H9 (cell line): ENCODE measurements at regions not wholly inside any gene's neighbourhood (a gene's known extent, or its start where the extent isn't known, plus 50 kb on each side); places are given as distances from the start of the nearest gene placed in this dataset.
A peak's percentile ranks its signal among the peaks of the same experiment; 100 is the strongest.

Experiments
- DNase-seq: peaks from one replicate; pipeline ENCODE4 v3.0.0-alpha.2; 2017
- H2AFZ ChIP-seq: one replicate; pipeline ENCODE4 v1.6.1; 2013; ENCODE audit warnings: mild to moderate bottlenecking, low read length, control low read depth, moderate library complexity
- H2AK5ac ChIP-seq: 2 replicates; pipeline ENCODE4 v1.6.1; 2013; ENCODE audit warnings: low read length, control low read depth, mixed read lengths; ENCODE audit not compliant: insufficient read length
- H2BK120ac ChIP-seq: one replicate; pipeline ENCODE4 v1.6.1; 2013; ENCODE audit warnings: low read depth, mild to moderate bottlenecking, low read length, control low read depth, inconsistent platforms; ENCODE audit not compliant: poor library complexity, severe bottlenecking
- H2BK12ac ChIP-seq: 2 replicates; pipeline ENCODE4 v1.6.1; 2013; ENCODE audit warnings: low read length, control low read depth, mixed read lengths, low read depth; ENCODE audit not compliant: insufficient read length
- H2BK15ac ChIP-seq: 2 replicates; pipeline ENCODE4 v1.6.1; 2013; ENCODE audit warnings: low read depth, low read length, control low read depth
- H2BK20ac ChIP-seq: one replicate; pipeline ENCODE4 v1.6.1; 2013; ENCODE audit warnings: low read depth, mild to moderate bottlenecking, low read length, control low read depth, inconsistent platforms; ENCODE audit not compliant: poor library complexity, severe bottlenecking
- H2BK5ac ChIP-seq: 2 replicates; pipeline ENCODE4 v1.6.1; 2013; ENCODE audit warnings: low read length, control low read depth, mixed read lengths; ENCODE audit not compliant: insufficient read length
- H3K14ac ChIP-seq: 2 replicates; pipeline ENCODE4 v1.6.1; 2013; ENCODE audit warnings: low read length, control low read depth; ENCODE audit not compliant: insufficient read depth
- H3K18ac ChIP-seq: 2 replicates; pipeline ENCODE4 v1.6.1; 2013; ENCODE audit warnings: low read depth, mild to moderate bottlenecking, mixed read lengths, low read length, control low read depth; ENCODE audit not compliant: insufficient read length
- H3K23ac ChIP-seq: 2 replicates; pipeline ENCODE4 v1.6.1; 2013; ENCODE audit warnings: low read length, control low read depth, mixed read lengths, low read depth; ENCODE audit not compliant: insufficient read length
- H3K23me2 ChIP-seq: 2 replicates; pipeline ENCODE4 v1.6.1; 2013; ENCODE audit warnings: low read depth, mild to moderate bottlenecking, mixed read lengths, low read length, control low read depth; ENCODE audit not compliant: insufficient read length, poor library complexity, severe bottlenecking
- H3K27ac ChIP-seq: 2 replicates; pipeline ENCODE4 v1.5.1; 2013; ENCODE audit warnings: low read length, control low read depth, mixed read lengths, low read depth; ENCODE audit not compliant: insufficient read length
- H3K27me3 ChIP-seq: 2 replicates; pipeline ENCODE4 v1.6.1; 2013; ENCODE audit warnings: low read length, control low read depth, inconsistent platforms; ENCODE audit not compliant: insufficient read depth
- H3K4ac ChIP-seq: 2 replicates; pipeline ENCODE4 v1.6.1; 2013; ENCODE audit warnings: low read depth, mild to moderate bottlenecking, control low read depth, inconsistent platforms, low read length, moderate library complexity
- H3K4me1 ChIP-seq: 2 replicates; pipeline ENCODE4 v1.6.1; 2013; ENCODE audit warnings: low read length, control low read depth, inconsistent platforms; ENCODE audit not compliant: insufficient read depth
- H3K4me2 ChIP-seq: 2 replicates; pipeline ENCODE4 v1.6.1; 2013; ENCODE audit warnings: low read length, control low read depth, mixed read lengths; ENCODE audit not compliant: insufficient read length, insufficient read depth
- H3K56ac ChIP-seq: 2 replicates; pipeline ENCODE4 v1.6.1; 2013; ENCODE audit warnings: low read depth, mild to moderate bottlenecking, mixed read lengths, low read length, control low read depth; ENCODE audit not compliant: insufficient read length
- H3K79me1 ChIP-seq: 2 replicates; pipeline ENCODE4 v1.6.1; 2013; ENCODE audit warnings: low read depth, mild to moderate bottlenecking, moderate library complexity, low read length, control low read depth, inconsistent platforms; ENCODE audit not compliant: insufficient read depth, poor library complexity, severe bottlenecking
- H3K79me2 ChIP-seq: 2 replicates; pipeline ENCODE4 v1.6.1; 2013; ENCODE audit warnings: low read length, control low read depth, inconsistent platforms; ENCODE audit not compliant: insufficient read depth
- H3K9ac ChIP-seq: 2 replicates; pipeline ENCODE4 v1.6.1; 2013; ENCODE audit warnings: low read length, control low read depth, mixed read lengths; ENCODE audit not compliant: insufficient read length; ENCODE audit errors: extremely low read depth
- H3K9me3 ChIP-seq: one replicate; pipeline ENCODE4 v1.6.1; 2013; ENCODE audit warnings: low read depth, low read length, inconsistent platforms; ENCODE audit not compliant: control insufficient read depth
- H3T11ph ChIP-seq: one replicate; pipeline ENCODE4 v1.6.1; 2013; ENCODE audit warnings: mild to moderate bottlenecking, low read length, control low read depth, inconsistent platforms
- H4K20me1 ChIP-seq: one replicate; pipeline ENCODE4 v1.6.1; 2013; ENCODE audit not compliant: control insufficient read depth, insufficient read length, insufficient read depth
- H4K5ac ChIP-seq: 2 replicates; pipeline ENCODE4 v1.6.1; 2013; ENCODE audit warnings: low read depth, mild to moderate bottlenecking, mixed read lengths, low read length, control low read depth; ENCODE audit not compliant: insufficient read length
- H4K8ac ChIP-seq: replicated peaks from 2 replicates; pipeline ENCODE4 v1.6.1; 2013; ENCODE audit warnings: low read length, control low read depth, mixed read lengths, low read depth; ENCODE audit not compliant: insufficient read length
- H4K91ac ChIP-seq: 2 replicates; pipeline ENCODE4 v1.6.1; 2013; ENCODE audit warnings: low read depth, mild to moderate bottlenecking, moderate library complexity, mixed read lengths, low read length, control low read depth; ENCODE audit not compliant: insufficient read length
- H3K27ac Mint-ChIP-seq, 3 experiments: 2 replicates in 2 of 3; 3 replicates in 1 of 3; pipeline ENCODE4 v1.8.0; 2020 to 2021; ENCODE audit warnings: mixed read lengths in 3 of 3, mild to moderate bottlenecking in 1 of 3, moderate library complexity in 1 of 3
- H3K27me3 Mint-ChIP-seq: 2 replicates; pipeline ENCODE4 v1.8.0; 2021; ENCODE audit warnings: low read depth, mild to moderate bottlenecking, moderate library complexity, mixed read lengths
- H3K36me3 Mint-ChIP-seq, 3 experiments: 2 replicates in 2 of 3; 3 replicates in 1 of 3; pipeline ENCODE4 v1.8.0; 2020 to 2021; ENCODE audit warnings: low read depth in 3 of 3, mixed read lengths in 3 of 3; ENCODE audit not compliant: insufficient read depth in 1 of 3
- H3K4me1 Mint-ChIP-seq, 2 experiments: 2 replicates each; pipeline ENCODE4 v1.8.0; 2020; ENCODE audit warnings: mixed read lengths in 2 of 2
- H3K4me3 Mint-ChIP-seq, 2 experiments: 2 replicates in 1 of 2; 3 replicates in 1 of 2; pipeline ENCODE4 v1.8.0; 2020 to 2021; ENCODE audit warnings: mild to moderate bottlenecking in 2 of 2, mixed read lengths in 2 of 2, moderate library complexity in 1 of 2
- H3K9me3 Mint-ChIP-seq, 2 experiments: 2 replicates in 1 of 2; 3 replicates in 1 of 2; pipeline ENCODE4 v1.8.0; 2020; ENCODE audit warnings: mild to moderate bottlenecking in 2 of 2, mixed read lengths in 2 of 2, moderate library complexity in 1 of 2
- WGBS: extraction: QIAGEN DNeasy Blood & Tissue Kit; methylation state at CpG from one replicate; pipeline ENCODE4 v1.1.7; 2013; ENCODE audit warnings: missing lambda C conversion rate, low lambda C conversion rate, mixed read lengths; ENCODE audit not compliant: insufficient read length; ENCODE audit errors: extremely low coverage; 5-methylcytosine and 5-hydroxymethylcytosine counted together
- TF ChIP-seq, protein P1 (sequence below): fragments of 200-600 bp; sonication (generic); conservative IDR thresholded peaks from 3 replicates; pipeline ENCODE4 v1.8.0; 2021; ENCODE audit warnings: antibody characterized with exemption, mild to moderate bottlenecking

DNA sequence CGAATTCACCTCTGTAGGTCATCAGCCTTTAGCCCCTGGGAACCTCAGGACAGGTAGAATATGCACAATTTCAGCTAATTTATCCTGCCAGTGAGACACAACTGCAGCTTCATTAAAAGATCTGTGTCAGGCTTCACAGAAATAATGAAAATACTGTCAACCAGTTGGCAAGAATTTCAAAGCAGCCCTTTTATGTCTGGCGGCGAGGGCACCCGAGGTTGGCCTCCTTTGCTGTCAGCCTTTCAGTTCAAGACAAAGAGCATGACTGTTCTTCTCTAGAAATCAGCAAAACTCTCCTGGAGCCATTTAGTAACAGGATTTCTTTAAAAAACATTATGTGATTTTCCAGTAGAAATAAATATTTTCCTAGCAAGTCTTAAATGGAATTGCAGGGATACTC lies 75.9 kb downstream of the BBS10 start:
- no peak for DNase-seq
- H3K79me2 ChIP-seq: no peaks in the 10 kb centered on the region
- TF ChIP-seq, protein P1, sequence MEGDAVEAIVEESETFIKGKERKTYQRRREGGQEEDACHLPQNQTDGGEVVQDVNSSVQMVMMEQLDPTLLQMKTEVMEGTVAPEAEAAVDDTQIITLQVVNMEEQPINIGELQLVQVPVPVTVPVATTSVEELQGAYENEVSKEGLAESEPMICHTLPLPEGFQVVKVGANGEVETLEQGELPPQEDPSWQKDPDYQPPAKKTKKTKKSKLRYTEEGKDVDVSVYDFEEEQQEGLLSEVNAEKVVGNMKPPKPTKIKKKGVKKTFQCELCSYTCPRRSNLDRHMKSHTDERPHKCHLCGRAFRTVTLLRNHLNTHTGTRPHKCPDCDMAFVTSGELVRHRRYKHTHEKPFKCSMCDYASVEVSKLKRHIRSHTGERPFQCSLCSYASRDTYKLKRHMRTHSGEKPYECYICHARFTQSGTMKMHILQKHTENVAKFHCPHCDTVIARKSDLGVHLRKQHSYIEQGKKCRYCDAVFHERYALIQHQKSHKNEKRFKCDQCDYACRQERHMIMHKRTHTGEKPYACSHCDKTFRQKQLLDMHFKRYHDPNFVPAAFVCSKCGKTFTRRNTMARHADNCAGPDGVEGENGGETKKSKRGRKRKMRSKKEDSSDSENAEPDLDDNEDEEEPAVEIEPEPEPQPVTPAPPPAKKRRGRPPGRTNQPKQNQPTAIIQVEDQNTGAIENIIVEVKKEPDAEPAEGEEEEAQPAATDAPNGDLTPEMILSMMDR: no peak
- H4K20me1 ChIP-seq: no peaks in the 10 kb centered on the region
- no peaks in the 10 kb centered on the region for H3K27me3 ChIP-seq
- no peak overlapping the region for H2BK20ac ChIP-seq
- Mint-ChIP-seq H3K36me3 (no peaks in the 10 kb centered on the region), H3K27ac (peak overlapping the region in 1 of 3 experiments; percentile 69; a peak in 1 of 7 replicates), H3K27me3 (no peaks in the 10 kb centered on the region), H3K9me3 (no peaks in the 10 kb centered on the region), H3K4me3 (no peak overlapping the region), H3K4me1 (peaks cover 12 to 13% of the 10 kb centered on the region in 2 experiments)
- no peaks in the 10 kb centered on the region for H3K79me1 ChIP-seq
- H4K8ac ChIP-seq: no peak overlapping the region
- WGBS: no CpG with 5 or more reads among the region's 4 CpGs
- no peak overlapping the region for H3K27ac ChIP-seq
- H2BK5ac ChIP-seq: no peak overlapping the region
- no peak overlapping the region for H2BK15ac ChIP-seq
- no peak overlapping the region for H2BK12ac ChIP-seq
- peaks cover 4% of the 10 kb centered on the region; the same call in 1 of the 2 replicates for H3K4me1 ChIP-seq
- H3K23ac ChIP-seq: no peak overlapping the region
- no peak overlapping the region for H3K56ac ChIP-seq
- no peak overlapping the region for H2BK120ac ChIP-seq
- no peak overlapping the region for H4K91ac ChIP-seq
- H3K18ac ChIP-seq: no peak overlapping the region
- no peak overlapping the region for H3K14ac ChIP-seq
- H4K5ac ChIP-seq: no peak overlapping the region
- no peaks in the 10 kb centered on the region for H3K23me2 ChIP-seq
- H2AFZ ChIP-seq: no peak overlapping the region
- no peak overlapping the region for H3K4ac ChIP-seq
- no peak overlapping the region for H2AK5ac ChIP-seq
- no peaks in the 10 kb centered on the region for H3K9me3 ChIP-seq
- H3T11ph ChIP-seq: no peak overlapping the region
- no peak overlapping the region for H3K4me2 ChIP-seq
- no peak overlapping the region for H3K9ac ChIP-seq
